PC-9 (cell line): ENCODE measurements at regions not wholly inside any gene's neighbourhood (a gene's known extent, or its start where the extent isn't known, plus 50 kb on each side); places are given as distances from the start of the nearest gene placed in this dataset.

Source experiments
- BruUV-seq: library from RNA; stranded (reverse); fragments of 400-500 nt; replicated peaks from 2 replicates; lab custom pipeline; 2021; lab: Mats Ljungman, UMichigan
- CTCF ChIA-PET: fragments of 300-600 bp; sonication (Branson Sonifier 250); formaldehyde crosslinking; loops from one replicate; lab custom pipeline; 2022; ENCODE audit warnings: antibody characterized with exemption; lab: Charles Lee
- POLR2A ChIA-PET: fragments of 300-600 bp; sonication (Branson Sonifier 250); formaldehyde crosslinking; loops from one replicate; lab custom pipeline; 2022; ENCODE audit warnings: antibody characterized with exemption; ENCODE audit not compliant: unreplicated experiment; lab: Charles Lee
- DNase-seq, 2 experiments: peaks; one replicate each; pipeline versions ENCODE4 v3.0.0 to v3.0.0-alpha.2; 2015 to 2022; ENCODE audit warnings: mixed read lengths in 1 of 2
- H2AFZ ChIP-seq: fragments of 200-600 bp; sonication (generic); 2 replicates; pipeline ENCODE4 v1.8.1; 2017; ENCODE audit warnings: antibody characterized with exemption
- H3F3A ChIP-seq: fragments of 200-600 bp; sonication (generic); 2 replicates; pipeline ENCODE4 v1.8.1; 2017; ENCODE audit warnings: antibody characterized with exemption, mild to moderate bottlenecking, low read depth; ENCODE audit not compliant: insufficient read depth
- H3K27ac ChIP-seq: fragments of 200-600 bp; sonication (generic); 2 replicates; pipeline ENCODE4 v1.6.1; 2016; ENCODE audit warnings: mixed run types
- H3K27me3 ChIP-seq: fragments of 200-600 bp; sonication (generic); 2 replicates; pipeline ENCODE4 v1.6.1; 2016; ENCODE audit warnings: low read depth, mixed run types; ENCODE audit not compliant: insufficient read depth
- H3K36me3 ChIP-seq: fragments of 200-600 bp; sonication (generic); 2 replicates; pipeline ENCODE4 v1.6.1; 2016; ENCODE audit warnings: low read depth, mixed run types
- H3K4me1 ChIP-seq: fragments of 200-600 bp; sonication (generic); replicated peaks from 2 replicates; pipeline ENCODE4 v1.6.1; 2016; ENCODE audit warnings: mixed run types; ENCODE audit not compliant: insufficient read depth
- H3K4me2 ChIP-seq: fragments of 200-600 bp; sonication (generic); 2 replicates; pipeline ENCODE4 v1.6.1; 2017; ENCODE audit warnings: mixed run types
- H3K4me3 ChIP-seq: fragments of 200-600 bp; sonication (generic); 2 replicates; pipeline ENCODE4 v1.6.1; 2016; ENCODE audit warnings: mixed run types
- H3K79me2 ChIP-seq: fragments of 200-600 bp; sonication (generic); 2 replicates; pipeline ENCODE4 v1.6.1; 2017; ENCODE audit warnings: low read depth, mixed run types
- H3K9me2 ChIP-seq: fragments of 200-600 bp; sonication (generic); 2 replicates; pipeline ENCODE4 v1.8.1; 2017; ENCODE audit warnings: mild to moderate bottlenecking; ENCODE audit not compliant: insufficient read depth
- H3K9me3 ChIP-seq: fragments of 200-600 bp; sonication (generic); 2 replicates; pipeline ENCODE4 v1.8.1; 2016; ENCODE audit warnings: low read depth; ENCODE audit not compliant: insufficient read depth
- H4K20me1 ChIP-seq: fragments of 200-600 bp; sonication (generic); 2 replicates; pipeline ENCODE4 v1.8.1; 2017; ENCODE audit not compliant: insufficient read depth
- CTCF ChIP-seq: fragments of 200-600 bp; sonication (generic); conservative IDR thresholded peaks from 2 replicates; pipeline ENCODE4 v1.6.1; 2017; ENCODE audit warnings: mixed run types, antibody characterized with exemption, mild to moderate bottlenecking, moderate library complexity
- EZH2 ChIP-seq: fragments of 200-600 bp; sonication (generic); IDR thresholded peaks from 2 replicates; pipeline ENCODE4 v1.8.0; 2017; ENCODE audit warnings: antibody characterized with exemption, low read depth
- intact Hi-C: fragments of 100-400 bp; cut with micrococcal nuclease; formaldehyde crosslinking; loops from one replicate; pipeline ENCODE4 v1.10.0; 2022; ENCODE audit not compliant: unreplicated experiment

GRCh38 chr6:125662296-125662695 is 87.1 kb upstream of the HEY2 start:
- POLR2A ChIA-PET = interaction anchor here (0.7 kb wide), 1 partner anchor 50 kb away, joined by 9 read pairs; no protein-coding TSS in a partner anchor
- Histone ChIP-seq H3K4me3 (no peak overlapping the region), H4K20me1 (no peaks in the 10 kb centered on the region), H3F3A (no peaks in the 10 kb centered on the region), H2AFZ (no peak overlapping the region), H3K4me1 (no peaks in the 10 kb centered on the region), H3K9me2 (no peaks in the 10 kb centered on the region), H3K27ac (no peak overlapping the region), H3K4me2 (no peak overlapping the region), H3K36me3 (no peaks in the 10 kb centered on the region), H3K79me2 (no peaks in the 10 kb centered on the region), H3K27me3 (peaks cover 3% of the 10 kb centered on the region; the same call in 1 of the 2 replicates), H3K9me3 (no peaks in the 10 kb centered on the region)
- intact Hi-C loops = no loop called here
- TF ChIP-seq CTCF (no peak), EZH2 (no peak)
- CTCF ChIA-PET = no interaction called here
- BruUV-seq = no TSS peak
- no peak for DNase-seq

- Histone ChIP-seq H3F3A (no peaks in the 10 kb centered on the region), H4K20me1 (no peaks in the 10 kb centered on the region), H3K27ac (no peak overlapping the region), H3K4me1 (no peaks in the 10 kb centered on the region), H2AFZ (no peak overlapping the region), H3K79me2 (no peaks in the 10 kb centered on the region), H3K27me3 (peaks cover 3% of the 10 kb centered on the region; the same call in 1 of the 2 replicates), H3K9me3 (no peaks in the 10 kb centered on the region), H3K36me3 (no peaks in the 10 kb centered on the region), H3K4me2 (no peak overlapping the region), H3K9me2 (no peaks in the 10 kb centered on the region), H3K4me3 (no peak overlapping the region)
- POLR2A ChIA-PET = no interaction called here
- BruUV-seq = no TSS peak
- peak in 1 of 2 experiments; percentile 26 for DNase-seq
- no peak for TF ChIP-seq CTCF
- TF ChIP-seq EZH2 = no peak
- intact Hi-C loops = no loop called here
- CTCF ChIA-PET = no interaction called here
Measured at GRCh38 chr6:125665295-125665814, 84.1 kb upstream of the HEY2 start.

GRCh38 chr6:125667326-125667725 is 82.1 kb upstream of the HEY2 start:
- POLR2A ChIA-PET = no interaction called here
- Histone ChIP-seq H3K79me2 (no peaks in the 10 kb centered on the region), H3K4me3 (no peak overlapping the region), H3K9me3 (no peaks in the 10 kb centered on the region), H3K27me3 (peaks cover 3% of the 10 kb centered on the region; the same call in 1 of the 2 replicates), H4K20me1 (no peaks in the 10 kb centered on the region), H3K9me2 (no peaks in the 10 kb centered on the region), H3F3A (no peaks in the 10 kb centered on the region), H2AFZ (no peak overlapping the region), H3K36me3 (no peaks in the 10 kb centered on the region), H3K27ac (no peak overlapping the region), H3K4me2 (no peak overlapping the region), H3K4me1 (no peaks in the 10 kb centered on the region)
- TF ChIP-seq CTCF = no peak
- no peak for TF ChIP-seq EZH2
- DNase-seq = no peak
- intact Hi-C loops = no loop called here
- no TSS peak for BruUV-seq
- CTCF ChIA-PET = no interaction called here
